GM12878 (cell line): ENCODE measurements at regions not wholly inside any gene's neighbourhood (a gene's known extent, or its start where the extent isn't known, plus 50 kb on each side); places are given as distances from the start of the nearest gene placed in this dataset.

ENCODE experiments used
- ATAC-seq: fragments of 200-7000 bp; cut with Tn5 transposase; 3 replicates; pipeline ENCODE4 v1.9.1; 2020; ENCODE audit warnings: mild to moderate bottlenecking, moderate library complexity
- BruUV-seq: library from RNA; stranded (reverse); fragments of 400-500 nt; replicated peaks from 2 replicates; lab custom pipeline; 2021; lab: Mats Ljungman, UMichigan
- CTCF ChIA-PET: fragments of 300-600 bp; sonication (Branson Sonifier 250); formaldehyde crosslinking; extraction: SDS; loops from one replicate; lab custom pipeline; 2021; ENCODE audit warnings: inconsistent platforms; lab: Yijun Ruan, JAX
- POLR2A ChIA-PET: fragments of 350-600 bp; formaldehyde crosslinking; extraction: SDS; loops from one replicate; lab custom pipeline; 2021; ENCODE audit warnings: inconsistent platforms; lab: Charles Lee
- RAD21 ChIA-PET: fragments of 300-600 bp; sonication (Branson Sonifier 250); formaldehyde crosslinking; loops from one replicate; lab custom pipeline; 2023; ENCODE audit warnings: antibody characterized with exemption; ENCODE audit not compliant: unreplicated experiment; lab: Charles Lee
- SMC1A ChIA-PET: fragments of 300-600 bp; sonication (Branson Sonifier 250); formaldehyde crosslinking; loops from one replicate; lab custom pipeline; 2023; ENCODE audit not compliant: unreplicated experiment, uncharacterized antibody; lab: Charles Lee
- DNase-seq: peaks from one replicate; pipeline ENCODE4 v3.0.0-alpha.2; 2011; ENCODE audit warnings: low read depth, low spot score
- FAIRE-seq: peaks from 3 replicates; lab custom pipeline; 2011; peaks lifted over from hg19 to GRCh38; lab: Jason Lieb, UNC
- H2AFZ ChIP-seq: 2 replicates; pipeline ENCODE4 v1.6.0; 2011; ENCODE audit warnings: low read depth, low read length, control low read depth; ENCODE audit not compliant: control insufficient read depth
- H3K27ac ChIP-seq: 2 replicates; pipeline ENCODE4 v1.5.1; 2011; ENCODE audit warnings: control low read depth; ENCODE audit not compliant: control insufficient read depth, insufficient read depth
- H3K27me3 ChIP-seq, 2 experiments: replicated peaks in 1 of 2; 2 replicates each; pipeline versions ENCODE4 v1.6.0 to v1.6.1; 2011; ENCODE audit warnings: low read length in 1 of 2; ENCODE audit not compliant: control insufficient read depth in 2 of 2, insufficient read depth in 2 of 2
- H3K36me3 ChIP-seq, 2 experiments: 2 replicates each; pipeline ENCODE4 v1.5.1; 2011; ENCODE audit warnings: low read length in 1 of 2; ENCODE audit not compliant: control insufficient read depth in 2 of 2, insufficient read depth in 2 of 2
- H3K4me1 ChIP-seq: 2 replicates; pipeline ENCODE4 v1.6.1; 2011; ENCODE audit warnings: mild to moderate bottlenecking, low read length, moderate library complexity, mixed read lengths; ENCODE audit not compliant: control insufficient read depth, insufficient read depth
- H3K4me2 ChIP-seq: 2 replicates; pipeline ENCODE4 v1.6.0; 2011; ENCODE audit warnings: control low read depth; ENCODE audit not compliant: control insufficient read depth, insufficient read depth
- H3K4me3 ChIP-seq: fragments of 200-600 bp; sonication (generic); 2 replicates; pipeline ENCODE4 v1.5.1; 2016
- H3K79me2 ChIP-seq: 2 replicates; pipeline ENCODE4 v1.6.0; 2011; ENCODE audit warnings: low read length; ENCODE audit not compliant: control insufficient read depth, insufficient read depth
- H3K9ac ChIP-seq: 2 replicates; pipeline ENCODE4 v1.8.0; 2011; ENCODE audit warnings: low read length, control low read depth, mixed read lengths; ENCODE audit not compliant: control insufficient read depth, insufficient read depth
- H3K9me3 ChIP-seq: replicated peaks from 3 replicates; pipeline ENCODE4 v1.5.1; 2011; ENCODE audit warnings: mild to moderate bottlenecking, low read length; ENCODE audit not compliant: control insufficient read depth, insufficient read depth
- H4K20me1 ChIP-seq: 2 replicates; pipeline ENCODE4 v1.6.0; 2011; ENCODE audit not compliant: control insufficient read depth, insufficient read depth
- BRCA1 ChIP-seq: IDR thresholded peaks from 2 replicates; pipeline ENCODE4 v1.6.1; 2011; ENCODE audit warnings: low read depth, low read length, improper control_type of control experiment
- CBFB ChIP-seq: IDR thresholded peaks from 2 replicates; pipeline ENCODE4 v1.6.1; 2016; ENCODE audit warnings: antibody characterized with exemption, low read depth
- CREM ChIP-seq: IDR thresholded peaks from 2 replicates; pipeline ENCODE4 v1.6.1; 2014; ENCODE audit warnings: antibody characterized with exemption, low read depth
- FOXK2 ChIP-seq: fragments of 450-650 bp; IDR thresholded peaks from 2 replicates; pipeline ENCODE4 v1.6.1; 2017; ENCODE audit warnings: mild to moderate bottlenecking, moderate library complexity
- IRF3 ChIP-seq: fragments of 450-650 bp; IDR thresholded peaks from 2 replicates; pipeline ENCODE4 v1.6.1; 2014; ENCODE audit warnings: mild to moderate bottlenecking
- JUNB ChIP-seq: IDR thresholded peaks from 2 replicates; pipeline ENCODE4 v1.6.1; 2016; ENCODE audit warnings: antibody characterized with exemption, mild to moderate bottlenecking
- MYC ChIP-seq: IDR thresholded peaks from 2 replicates; pipeline ENCODE4 v1.6.1; 2011; ENCODE audit warnings: mild to moderate bottlenecking, low read length, moderate library complexity, inconsistent platforms; ENCODE audit not compliant: insufficient read depth, insufficient replicate concordance, insufficient read length, severe bottlenecking
- PKNOX1 ChIP-seq: fragments of 450-650 bp; IDR thresholded peaks from 2 replicates; pipeline ENCODE4 v1.6.1; 2016; ENCODE audit warnings: mild to moderate bottlenecking
- RELA ChIP-seq: fragments of 450-650 bp; IDR thresholded peaks from 2 replicates; pipeline ENCODE4 v1.8.0; 2014; ENCODE audit warnings: borderline replicate concordance; ENCODE audit not compliant: partially characterized antibody
- TCF12 ChIP-seq: IDR thresholded peaks from 2 replicates; pipeline ENCODE4 v1.6.1; 2011; ENCODE audit warnings: low read depth, mild to moderate bottlenecking, low read length
- in situ Hi-C: fragments of 300-500 bp; cut with MboI; formaldehyde crosslinking; loops from 9 replicates; pipeline ENCODE4 v1.14.3; 2018; ENCODE audit warnings: mixed read lengths
- intact Hi-C: fragments of 100-400 bp; cut with micrococcal nuclease; formaldehyde crosslinking; loops from one replicate; pipeline ENCODE4 v1.14.2; 2022; ENCODE audit not compliant: unreplicated experiment
- TF ChIP-seq, protein P1 (sequence below): IDR thresholded peaks from 2 replicates; pipeline ENCODE4 v1.6.1; 2011; ENCODE audit warnings: low read depth, low read length, improper control_type of control experiment, borderline replicate concordance

GRCh38 chr6:87822011-87822410 lies 120.0 kb upstream of the AKIRIN2 start:
- Histone ChIP-seq H3K4me1 (peaks cover 11% of the 10 kb centered on the region), H3K36me3 (no peaks in the 10 kb centered on the region; a peak in 1 of 4 replicates), H3K79me2 (no peaks in the 10 kb centered on the region), H3K9me3 (no peaks in the 10 kb centered on the region; the same call in 2 of the 3 replicates), H2AFZ (no peak overlapping the region), H3K9ac (no peak overlapping the region), H3K27ac (no peak overlapping the region), H4K20me1 (no peaks in the 10 kb centered on the region), H3K27me3 (no peaks in the 10 kb centered on the region), H3K4me3 (no peak overlapping the region), H3K4me2 (no peak overlapping the region)
- CTCF ChIA-PET, result interaction anchor here (1.1 to 4.7 kb wide), 5 partner anchors 9 to 1048 kb away, joined by 3 to 27 read pairs (median 3); no protein-coding TSS in a partner anchor
- SMC1A ChIA-PET, result interaction anchor here (0.6 to 1.6 kb wide), 8 partner anchors 10 to 1048 kb away, joined by 3 to 5 read pairs (median 4); no protein-coding TSS in a partner anchor
- in situ Hi-C loops, result no loop called here
- intact Hi-C loops, result no loop called here
- no peak for DNase-seq
- TF ChIP-seq CBFB, result no peak
- no peak for TF ChIP-seq FOXK2
- TF ChIP-seq JUNB, result no peak
- no peak for TF ChIP-seq MYC
- TF ChIP-seq BRCA1, result no peak
- TF ChIP-seq CREM, result no peak
- TF ChIP-seq IRF3, result no peak
- TF ChIP-seq RELA, result no peak
- no peak for TF ChIP-seq TCF12
- TF ChIP-seq PKNOX1, result no peak
- TF ChIP-seq, protein P1, sequence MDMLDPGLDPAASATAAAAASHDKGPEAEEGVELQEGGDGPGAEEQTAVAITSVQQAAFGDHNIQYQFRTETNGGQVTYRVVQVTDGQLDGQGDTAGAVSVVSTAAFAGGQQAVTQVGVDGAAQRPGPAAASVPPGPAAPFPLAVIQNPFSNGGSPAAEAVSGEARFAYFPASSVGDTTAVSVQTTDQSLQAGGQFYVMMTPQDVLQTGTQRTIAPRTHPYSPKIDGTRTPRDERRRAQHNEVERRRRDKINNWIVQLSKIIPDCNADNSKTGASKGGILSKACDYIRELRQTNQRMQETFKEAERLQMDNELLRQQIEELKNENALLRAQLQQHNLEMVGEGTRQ, result no peak
- RAD21 ChIA-PET, result interaction anchor here (0.7 to 2.8 kb wide), 5 partner anchors 9 to 139 kb away, joined by 3 to 14 read pairs (median 4); no protein-coding TSS in a partner anchor
- BruUV-seq, result no TSS peak
- POLR2A ChIA-PET, result no interaction called here
- no peak for ATAC-seq
- FAIRE-seq, result no peak
